GM19328 (cell line): ENCODE measurements at regions not wholly inside any gene's neighbourhood (a gene's known extent, or its start where the extent isn't known, plus 50 kb on each side); places are given as distances from the start of the nearest gene placed in this dataset.

Experiments used
- ATAC-seq: cut with Tn5 transposase; IDR thresholded peaks from one replicate; pipeline ENCODE4 v1.9.1; 2021; ENCODE audit warnings: mild to moderate bottlenecking, moderate library complexity; ENCODE audit not compliant: unreplicated experiment

- ATAC-seq: no peak
Measured at GRCh38 chr11:45036010-45036409, 85.3 kb upstream of the TP53I11 start.

GRCh38 chr11:45036733-45037132, 86.0 kb upstream of the TP53I11 start:
- ATAC-seq: no peak

GRCh38 chr11:45037434-45038005, 86.8 kb upstream of the TP53I11 start:
- ATAC-seq: no peak

GRCh38 chr11:45038923-45039322, 88.2 kb upstream of the TP53I11 start:
- no peak for ATAC-seq

- no peak for ATAC-seq
Measured at GRCh38 chr11:45041596-45041995, 90.9 kb upstream of the TP53I11 start.

- ATAC-seq: no peak
Measured at GRCh38 chr11:45042560-45042959, 91.9 kb upstream of the TP53I11 start.

- ATAC-seq: no peak
Measured at GRCh38 chr11:45043755-45044475, 93.2 kb upstream of the TP53I11 start.

- no peak for ATAC-seq
Measured at GRCh38 chr11:45045683-45046471, 95.2 kb upstream of the TP53I11 start.

GRCh38 chr11:45048313-45048841, 97.7 kb upstream of the TP53I11 start:
- ATAC-seq: no peak

- no peak for ATAC-seq
Measured at GRCh38 chr11:45048870-45049691, 97.4 kb upstream of the PRDM11 start.

GRCh38 chr11:45050111-45050510, 96.3 kb upstream of the PRDM11 start:
- no peak for ATAC-seq

GRCh38 chr11:45051621-45052020, 94.8 kb upstream of the PRDM11 start:
- no peak for ATAC-seq

- no peak for ATAC-seq
Measured at GRCh38 chr11:45052361-45052760, 94.1 kb upstream of the PRDM11 start.

- ATAC-seq: no peak
Measured at GRCh38 chr11:45053736-45054446, 92.5 kb upstream of the PRDM11 start.

GRCh38 chr11:45054956-45055355, 91.5 kb upstream of the PRDM11 start:
- no peak for ATAC-seq

- no peak for ATAC-seq
Measured at GRCh38 chr11:45056529-45056928, 89.9 kb upstream of the PRDM11 start.

- no peak for ATAC-seq
Measured at GRCh38 chr11:45057938-45058646, 88.3 kb upstream of the PRDM11 start.

GRCh38 chr11:45058647-45058950, 87.8 kb upstream of the PRDM11 start:
- ATAC-seq: no peak

GRCh38 chr11:45060707-45061106, 85.7 kb upstream of the PRDM11 start:
- ATAC-seq: no peak

GRCh38 chr11:45061641-45062040, 84.8 kb upstream of the PRDM11 start:
- ATAC-seq: no peak
